SK-N-DZ (cell line): ENCODE measurements at regions not wholly inside any gene's neighbourhood (a gene's known extent, or its start where the extent isn't known, plus 50 kb on each side); places are given as distances from the start of the nearest gene placed in this dataset.

Source experiments
- DNase-seq: peaks from one replicate; pipeline ENCODE4 v3.0.0-alpha.2; 2015; ENCODE audit warnings: low spot score

GRCh38 chr14:98952593-98953350, 319.2 kb downstream of the BCL11B start:
- no peak for DNase-seq

DNA sequence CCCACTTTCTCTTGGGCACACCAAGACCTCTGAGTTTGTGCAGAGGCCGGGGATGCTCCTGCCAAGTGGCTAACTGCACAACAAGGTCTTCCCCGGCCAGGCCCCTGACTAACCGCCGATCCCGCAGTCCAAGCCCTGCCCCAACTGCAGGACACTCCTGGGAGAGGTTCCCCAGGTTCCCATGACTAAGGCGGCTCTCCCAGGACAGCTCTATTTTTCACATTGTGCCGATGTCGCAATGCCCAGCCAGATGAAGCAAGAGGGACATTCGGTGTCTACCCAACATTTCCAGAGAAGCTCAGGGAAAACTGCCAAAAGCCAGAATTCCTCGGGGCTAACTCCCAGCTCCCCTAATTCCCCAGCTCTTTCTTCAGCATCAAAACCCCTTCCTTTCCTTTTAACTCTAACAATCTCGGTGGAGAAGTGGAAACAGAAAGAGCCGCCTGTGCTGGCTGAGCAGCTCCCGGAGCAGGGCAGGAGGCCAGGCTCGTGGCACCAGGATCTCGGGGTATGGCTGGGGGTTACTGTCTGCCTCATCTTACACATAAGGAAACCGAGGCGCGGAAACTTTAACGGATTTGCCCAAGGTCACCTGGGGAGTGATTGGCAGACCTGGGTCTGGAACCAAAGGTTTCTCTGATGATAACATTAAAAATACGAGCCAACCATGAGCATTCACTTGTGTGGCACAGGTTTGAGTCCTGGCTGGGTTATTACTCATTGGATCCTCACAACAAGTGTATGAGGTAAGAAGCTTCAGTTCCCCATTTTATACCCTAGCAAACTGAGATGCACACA, 318.2 kb downstream of the BCL11B start:
- no peak for DNase-seq

DNA sequence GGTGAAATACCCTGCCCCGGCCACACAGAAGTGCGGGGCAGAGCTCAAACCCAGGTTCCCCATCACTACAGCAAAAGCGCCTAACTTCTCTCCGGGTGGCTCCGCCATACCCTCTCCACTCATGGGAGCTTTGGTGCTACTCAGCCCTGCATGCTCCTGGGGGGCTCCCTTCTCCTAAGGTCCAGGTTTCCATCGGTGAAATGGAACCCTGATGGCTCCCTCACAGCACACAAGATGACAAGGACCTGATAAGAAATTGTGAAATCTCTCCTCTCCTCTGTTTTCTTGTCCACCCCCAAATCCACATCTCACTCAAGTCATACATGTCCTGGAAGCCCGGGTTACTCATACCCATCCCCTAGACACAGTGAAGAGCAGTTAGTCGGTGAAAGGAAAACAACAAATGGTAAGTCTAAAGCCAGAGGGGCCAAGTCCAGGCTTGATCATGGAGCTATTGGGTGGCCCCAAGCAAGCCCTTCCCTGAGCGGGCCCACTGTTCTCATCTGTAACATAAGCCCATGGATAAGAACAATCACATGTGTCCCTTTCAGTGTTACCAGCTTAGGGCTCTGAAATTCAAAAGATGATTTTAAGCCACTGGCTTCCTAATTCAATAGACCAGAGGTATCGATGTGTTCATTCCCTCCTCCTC, 317.5 kb downstream of the BCL11B start:
- no peak for DNase-seq

DNA sequence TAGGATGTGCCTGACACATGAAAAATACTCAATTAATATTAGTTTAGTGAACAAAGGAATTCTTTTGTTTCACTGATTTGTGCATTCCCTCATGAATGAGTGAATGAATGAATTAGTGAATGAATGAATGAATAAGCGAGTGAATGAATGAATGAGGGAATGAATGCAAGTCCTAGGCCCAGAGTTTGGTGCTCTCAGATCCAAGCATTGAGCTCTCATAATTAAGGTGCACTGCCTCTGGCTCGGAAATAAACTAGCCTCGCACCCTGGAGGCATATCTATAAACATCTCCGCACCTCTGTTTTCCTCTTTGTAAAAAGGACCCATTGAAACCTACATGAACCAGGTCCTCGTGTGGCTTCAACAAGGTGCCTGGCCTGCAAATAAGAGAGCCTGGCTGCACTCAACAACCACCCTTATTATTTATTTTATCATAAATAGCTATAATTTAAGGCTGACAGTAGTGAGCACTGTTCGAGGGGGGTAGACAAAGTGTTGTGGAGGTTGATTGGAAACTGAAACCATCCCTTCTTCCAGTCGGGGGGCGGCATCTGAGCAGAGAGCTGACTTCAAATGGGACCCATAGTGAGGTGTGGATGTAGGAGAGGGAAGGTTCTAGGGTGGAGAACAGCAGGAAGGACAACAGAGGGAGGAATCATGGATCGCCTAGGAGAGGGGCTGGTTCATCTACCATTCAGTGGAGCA, 316.8 kb downstream of the BCL11B start:
- no peak for DNase-seq

DNA sequence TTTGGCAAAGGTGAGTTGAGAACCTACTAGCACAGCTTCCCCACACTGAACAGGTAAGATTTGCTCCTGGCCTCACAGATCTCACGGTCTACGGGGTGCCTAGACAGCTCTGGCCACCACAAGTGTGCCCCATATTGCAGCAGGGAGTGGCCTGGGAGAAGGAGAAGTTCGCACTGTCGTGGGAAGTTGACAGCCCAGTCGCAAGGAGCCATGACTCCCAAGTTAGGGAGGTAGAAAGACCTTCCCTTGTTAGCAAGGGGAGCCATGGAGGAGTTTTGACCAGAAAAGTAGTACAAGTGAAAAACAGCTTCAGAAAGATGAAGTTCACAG, 316.3 kb downstream of the BCL11B start:
- DNase-seq, result no peak

DNA sequence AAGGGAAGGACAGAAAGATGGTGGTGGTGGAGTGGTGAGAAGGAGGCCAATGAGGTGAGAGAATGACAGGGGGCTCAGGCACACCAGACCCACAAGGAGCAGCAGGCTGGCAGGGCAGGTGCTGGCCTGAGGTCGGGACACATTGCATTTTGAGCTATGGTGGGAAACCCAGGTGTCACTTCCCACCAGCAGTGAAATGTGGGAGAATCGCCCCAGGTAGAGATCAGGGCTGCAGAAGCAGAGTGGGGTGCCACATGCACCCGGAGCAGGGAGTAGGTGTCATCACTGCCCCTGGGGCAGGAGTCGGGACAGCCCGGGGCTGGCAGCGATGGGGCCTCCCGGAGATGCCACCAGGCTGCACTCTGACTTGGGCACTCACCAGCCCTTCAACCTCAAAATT, 315.8 kb downstream of the BCL11B start:
- no peak for DNase-seq

DNA sequence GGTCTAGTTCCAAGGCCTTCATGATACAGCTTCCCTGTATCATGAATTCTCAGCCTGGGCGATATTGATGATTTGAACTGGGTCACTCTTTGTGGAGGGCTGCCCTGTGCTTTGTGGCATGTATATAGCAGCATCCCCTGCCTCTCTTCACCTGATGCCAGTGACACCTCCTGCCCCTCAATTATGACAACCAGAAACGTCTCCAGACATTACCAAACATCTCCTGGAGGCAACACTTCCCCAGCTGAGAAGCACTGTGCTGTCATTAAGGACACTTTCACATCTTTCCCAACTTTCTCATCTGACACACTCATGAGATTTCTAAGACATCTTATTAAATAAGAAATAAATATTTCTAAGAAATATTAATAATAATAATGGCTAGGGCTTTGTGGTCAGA, 315.3 kb downstream of the BCL11B start:
- DNase-seq, result no peak

DNA sequence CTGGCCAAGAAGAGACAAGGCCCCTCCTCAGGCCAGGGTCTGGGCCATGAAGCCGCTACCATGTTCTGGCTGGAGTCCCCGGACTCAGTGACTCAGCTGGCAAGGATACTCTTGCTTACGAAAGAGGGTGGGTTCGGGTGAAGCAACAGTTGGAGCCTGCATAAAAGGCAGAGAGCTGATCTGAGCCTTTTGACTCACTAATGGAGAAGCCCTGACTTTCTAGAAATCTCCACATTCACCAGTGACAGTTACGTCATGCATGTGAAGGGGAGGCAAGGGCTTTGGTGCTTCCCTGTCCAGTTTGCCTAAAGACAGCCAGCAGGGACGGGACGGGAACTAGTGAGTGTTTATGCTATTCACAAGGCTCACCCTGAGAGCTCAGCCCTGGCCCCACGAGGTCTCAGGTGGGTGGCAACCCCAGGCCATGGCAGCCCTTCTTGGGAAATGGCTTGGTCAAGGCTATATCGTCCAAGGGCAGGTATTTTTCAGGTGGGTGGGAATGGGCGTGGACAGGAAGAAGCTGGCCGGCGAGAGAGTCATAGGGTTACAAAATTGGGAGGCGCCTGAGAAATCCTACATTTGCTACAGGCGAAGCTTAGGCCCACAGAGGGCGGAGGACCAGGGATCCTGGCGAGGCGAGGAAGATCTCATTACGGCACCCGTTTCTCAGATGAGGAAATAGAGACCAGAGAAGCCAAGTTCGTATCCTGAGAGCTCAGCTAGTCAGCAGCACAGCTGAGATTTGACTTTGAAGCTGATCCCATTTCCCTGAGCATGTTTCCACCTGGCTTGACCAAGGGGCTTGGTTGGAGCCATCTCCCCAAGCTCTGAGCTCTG, 314.6 kb downstream of the BCL11B start:
- DNase-seq, result no peak

GRCh38 chr14:98958048-98958631, 313.9 kb downstream of the BCL11B start:
- no peak for DNase-seq

DNA sequence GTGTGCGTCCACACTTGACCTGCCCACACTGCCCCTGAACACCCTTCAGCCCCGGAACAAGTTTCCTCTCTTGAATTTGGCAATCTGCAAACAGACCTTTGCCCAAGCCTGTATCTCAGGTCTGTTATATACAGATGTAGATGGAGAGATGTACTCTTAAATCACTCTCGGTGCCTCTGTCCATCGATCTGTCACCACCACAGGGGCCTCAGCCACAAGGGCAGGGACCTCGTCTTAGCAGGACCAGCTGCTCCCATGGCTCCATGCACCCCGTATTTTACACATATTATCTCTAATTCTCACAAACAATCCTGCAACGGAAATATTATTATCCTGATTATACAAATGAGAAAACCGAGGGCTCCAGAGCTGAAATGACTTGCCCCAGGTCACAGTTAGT, 313.4 kb downstream of the BCL11B start:
- DNase-seq, result no peak

- no peak for DNase-seq
These were observed 312.6 kb downstream of the BCL11B start for GRCh38 chr14:98959410-98959809.

GRCh38 chr14:98959958-98960616, 311.9 kb downstream of the BCL11B start:
- no peak for DNase-seq

- DNase-seq, result no peak
These were observed 311.4 kb downstream of the BCL11B start for GRCh38 chr14:98960617-98961013.

DNA sequence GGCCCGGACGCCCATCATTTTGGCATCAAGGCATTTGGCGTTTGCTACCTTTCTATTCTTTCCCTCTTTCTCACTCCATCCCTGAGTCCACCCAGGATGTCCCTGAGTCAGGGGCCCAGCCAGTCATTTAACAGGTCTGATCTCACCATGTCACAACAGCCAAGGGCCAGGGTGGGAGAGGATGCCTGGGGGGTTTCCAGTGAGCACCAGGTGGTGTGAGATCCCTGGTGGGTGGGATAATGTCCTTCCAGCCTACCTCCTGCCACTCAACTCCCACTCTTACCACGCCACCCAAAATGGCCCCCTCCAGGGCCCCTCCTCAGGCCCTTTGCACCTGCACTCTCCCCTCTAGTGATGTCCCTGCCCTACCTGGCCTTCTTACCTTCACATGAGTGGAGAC, 310.8 kb downstream of the BCL11B start:
- DNase-seq, result no peak

DNA sequence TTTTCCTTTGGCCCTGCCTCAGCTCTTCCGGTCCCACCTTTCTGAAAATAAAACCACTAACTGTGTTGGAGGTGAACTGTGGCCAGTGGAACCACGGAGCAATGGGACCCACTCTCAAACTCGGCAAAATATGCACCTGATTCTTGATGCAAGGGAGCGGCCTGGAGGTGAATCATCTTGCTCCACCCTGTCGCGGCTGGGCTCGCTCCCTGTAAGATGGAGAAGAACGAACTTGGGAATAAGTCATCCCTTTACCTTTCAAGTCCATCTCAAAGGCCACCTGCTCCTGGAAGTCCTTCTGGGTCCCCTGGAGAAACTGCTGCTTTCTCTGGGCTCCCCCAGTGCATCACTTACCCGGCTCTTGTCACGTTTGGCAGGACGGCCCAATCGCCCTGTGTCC, 309.9 kb downstream of the BCL11B start:
- DNase-seq, result no peak

GRCh38 chr14:98963610-98964009, 308.4 kb downstream of the BCL11B start:
- no peak for DNase-seq

DNA sequence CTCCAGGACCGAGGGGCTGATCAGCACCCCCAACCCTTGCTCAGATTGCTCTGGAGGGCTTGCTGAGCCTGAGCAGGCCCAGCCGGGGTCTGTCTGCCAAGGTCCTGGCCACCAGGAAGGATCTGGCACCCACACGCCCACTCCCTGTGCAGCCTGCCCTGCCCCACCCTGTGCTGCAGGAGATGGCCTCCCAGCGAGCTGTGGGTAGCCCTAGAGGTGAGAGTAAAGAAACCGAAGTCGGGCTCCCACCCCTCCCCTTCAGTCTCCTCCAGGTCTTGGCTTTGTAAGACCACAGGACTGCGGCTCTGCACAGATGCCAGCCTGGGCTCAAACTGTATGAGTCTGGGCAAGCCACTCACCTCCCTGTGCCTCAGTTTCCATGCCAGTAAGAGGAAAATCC, 307.8 kb downstream of the BCL11B start:
- DNase-seq, result no peak

DNA sequence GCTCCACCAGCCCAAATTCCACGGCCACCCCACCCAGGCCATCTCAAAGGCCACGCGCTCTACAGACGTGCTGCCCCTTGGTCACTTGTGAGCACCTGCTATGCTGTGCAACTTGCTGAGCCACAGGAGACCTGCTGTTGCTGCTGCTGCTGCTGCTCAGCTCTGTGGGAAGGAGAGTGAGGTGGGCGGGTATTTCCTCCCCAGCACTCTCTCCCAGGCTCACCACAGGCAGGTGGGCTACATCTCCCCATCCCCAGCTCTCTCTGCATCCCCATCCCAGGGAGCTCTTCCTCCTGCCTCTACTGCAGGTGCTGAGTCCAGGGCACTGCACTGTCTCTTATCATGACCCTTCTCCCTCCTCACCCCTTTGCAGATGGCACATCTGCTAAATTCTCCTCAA, 306.9 kb downstream of the BCL11B start:
- no peak for DNase-seq

GRCh38 chr14:98966016-98966415, 306.0 kb downstream of the BCL11B start:
- no peak for DNase-seq

GRCh38 chr14:98966475-98967162, 305.4 kb downstream of the BCL11B start:
- no peak for DNase-seq
